Thyroid gland (tissue), 4 donors: ENCODE measurements at regions not wholly inside any gene's neighbourhood (a gene's known extent, or its start where the extent isn't known, plus 50 kb on each side); places are given as distances from the start of the nearest gene placed in this dataset.

Experiments used
- POLR2A ChIP-seq, 2 donors: fragments of 450-650 bp; IDR thresholded peaks; one replicate each; pipeline ENCODE4 v1.6.1; 2017; ENCODE audit warnings: antibody characterized with exemption in 2 of 2, mild to moderate bottlenecking in 2 of 2, moderate library complexity in 1 of 2
- TF ChIP-seq, protein P1 (sequence below), 6 experiments: fragments of 200-600 bp in 3 of 6; fragments of 450-650 bp in 3 of 6; sonication (generic) in 3 of 6; IDR thresholded peaks; one replicate each; pipeline ENCODE4 v1.5.1; 2016 to 2019; ENCODE audit warnings: antibody characterized with exemption in 6 of 6, mild to moderate bottlenecking in 2 of 6, inconsistent platforms in 1 of 6, moderate library complexity in 1 of 6

GRCh38 chr18:71842666-71843065 is 701.5 kb downstream of the CBLN2 start:
- TF ChIP-seq, protein P1, sequence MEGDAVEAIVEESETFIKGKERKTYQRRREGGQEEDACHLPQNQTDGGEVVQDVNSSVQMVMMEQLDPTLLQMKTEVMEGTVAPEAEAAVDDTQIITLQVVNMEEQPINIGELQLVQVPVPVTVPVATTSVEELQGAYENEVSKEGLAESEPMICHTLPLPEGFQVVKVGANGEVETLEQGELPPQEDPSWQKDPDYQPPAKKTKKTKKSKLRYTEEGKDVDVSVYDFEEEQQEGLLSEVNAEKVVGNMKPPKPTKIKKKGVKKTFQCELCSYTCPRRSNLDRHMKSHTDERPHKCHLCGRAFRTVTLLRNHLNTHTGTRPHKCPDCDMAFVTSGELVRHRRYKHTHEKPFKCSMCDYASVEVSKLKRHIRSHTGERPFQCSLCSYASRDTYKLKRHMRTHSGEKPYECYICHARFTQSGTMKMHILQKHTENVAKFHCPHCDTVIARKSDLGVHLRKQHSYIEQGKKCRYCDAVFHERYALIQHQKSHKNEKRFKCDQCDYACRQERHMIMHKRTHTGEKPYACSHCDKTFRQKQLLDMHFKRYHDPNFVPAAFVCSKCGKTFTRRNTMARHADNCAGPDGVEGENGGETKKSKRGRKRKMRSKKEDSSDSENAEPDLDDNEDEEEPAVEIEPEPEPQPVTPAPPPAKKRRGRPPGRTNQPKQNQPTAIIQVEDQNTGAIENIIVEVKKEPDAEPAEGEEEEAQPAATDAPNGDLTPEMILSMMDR (IDR thresholded peaks at IDR 0.05): no peak
- no peak for TF ChIP-seq POLR2A (IDR thresholded peaks at IDR 0.05)
